HG02973 (cell line): ENCODE measurements at regions not wholly inside any gene's neighbourhood (a gene's known extent, or its start where the extent isn't known, plus 50 kb on each side); places are given as distances from the start of the nearest gene placed in this dataset.

Source experiments
- ATAC-seq: cut with Tn5 transposase; IDR thresholded peaks from one replicate; pipeline ENCODE4 v1.9.1; 2021; ENCODE audit warnings: moderate library complexity; ENCODE audit not compliant: unreplicated experiment

- no peak for ATAC-seq
Measured at GRCh38 chr10:118835682-118836326, 81.0 kb upstream of the CACUL1 start.

GRCh38 chr10:118838364-118838763 is 83.6 kb upstream of the CACUL1 start:
- ATAC-seq: no peak

- ATAC-seq: no peak
Measured at GRCh38 chr10:118839348-118839747, 84.6 kb upstream of the CACUL1 start.

GRCh38 chr10:118840071-118840775 is 85.5 kb upstream of the CACUL1 start:
- no peak for ATAC-seq

GRCh38 chr10:118840776-118841468 is 86.2 kb upstream of the CACUL1 start:
- no peak for ATAC-seq

- no peak for ATAC-seq
Measured at GRCh38 chr10:118841881-118842605, 87.3 kb upstream of the CACUL1 start.

- ATAC-seq: no peak
Measured at GRCh38 chr10:118842843-118843624, 88.3 kb upstream of the CACUL1 start.

- ATAC-seq: no peak
Measured at GRCh38 chr10:118843647-118844265, 89.0 kb upstream of the CACUL1 start.

GRCh38 chr10:118844731-118845521 is 90.2 kb upstream of the CACUL1 start:
- ATAC-seq: no peak

GRCh38 chr10:118845776-118846175 is 91.0 kb upstream of the CACUL1 start:
- no peak for ATAC-seq

- no peak for ATAC-seq
Measured at GRCh38 chr10:118850418-118851061, 95.8 kb upstream of the CACUL1 start.

- ATAC-seq: peak; percentile 52
Measured at GRCh38 chr10:118851062-118852035, 96.6 kb upstream of the CACUL1 start.

- ATAC-seq: no peak
Measured at GRCh38 chr10:118853916-118854315, 99.1 kb upstream of the CACUL1 start.

GRCh38 chr10:118856106-118856505 is 101.3 kb upstream of the CACUL1 start:
- ATAC-seq: no peak

GRCh38 chr10:118865998-118866693 is 111.4 kb upstream of the CACUL1 start:
- no peak for ATAC-seq

GRCh38 chr10:118867768-118868167 is 113.0 kb upstream of the CACUL1 start:
- ATAC-seq: no peak

- ATAC-seq: no peak
Measured at GRCh38 chr10:118868589-118868988, 113.8 kb upstream of the CACUL1 start.
